HepG2 (cell line): ENCODE measurements at regions not wholly inside any gene's neighbourhood (a gene's known extent, or its start where the extent isn't known, plus 50 kb on each side); places are given as distances from the start of the nearest gene placed in this dataset.
"Not testable (repeated sequence)": the region's sequence is repeated elsewhere in the genome, so short reads cannot be mapped to it uniquely, and the experiment has no call there.

Experiments used
- ATAC-seq: fragments of 200-7000 bp; cut with Tn5 transposase; 3 replicates; pipeline ENCODE4 v1.9.1; 2020; ENCODE audit warnings: mild to moderate bottlenecking, moderate library complexity
- BruUV-seq: library from RNA; stranded (reverse); fragments of 400-500 nt; replicated peaks from 2 replicates; lab custom pipeline; 2021; lab: Mats Ljungman, UMichigan
- CTCF ChIA-PET: fragments of 300-600 bp; formaldehyde crosslinking; extraction: SDS; loops from one replicate; lab custom pipeline; 2021; ENCODE audit warnings: low total read pairs, inconsistent platforms, low intra/inter-chr PET ratio; lab: Yijun Ruan, JAX
- POLR2A ChIA-PET: fragments of 350-600 bp; sonication (Branson Sonifier 250); formaldehyde crosslinking; loops from one replicate; lab custom pipeline; 2020; ENCODE audit warnings: antibody characterized with exemption, inconsistent platforms; lab: Yijun Ruan, JAX
- DNase-seq: peaks from one replicate; pipeline ENCODE4 v3.0.0-alpha.2; 2015; ENCODE audit warnings: low spot score
- FAIRE-seq: peaks from 3 replicates; lab custom pipeline; 2011; peaks lifted over from hg19 to GRCh38; lab: Jason Lieb, UNC
- H2AFZ ChIP-seq: one replicate; pipeline ENCODE4 v1.6.1; 2011; ENCODE audit warnings: low read length, inconsistent platforms
- H3K27ac ChIP-seq: fragments of 300-600 bp; 3 replicates; pipeline ENCODE4 v1.8.0; 2011; ENCODE audit warnings: mixed run types, mild to moderate bottlenecking, mixed read lengths, low read length, inconsistent platforms; ENCODE audit not compliant: insufficient read depth; ENCODE audit errors: extremely low read length
- H3K27me3 ChIP-seq, 2 experiments: fragments of 200-600 bp in 1 of 2; 2 replicates in 1 of 2; 3 replicates in 1 of 2; pipeline versions ENCODE4 v1.6.0 to v1.8.0; 2011; ENCODE audit warnings: low read length in 2 of 2, mild to moderate bottlenecking in 2 of 2, moderate library complexity in 2 of 2, inconsistent platforms in 1 of 2; ENCODE audit not compliant: insufficient read depth in 2 of 2, control insufficient read depth in 1 of 2
- H3K36me3 ChIP-seq, 2 experiments: fragments of 200-600 bp in 1 of 2; replicated peaks in 1 of 2; 2 replicates in 1 of 2; 3 replicates in 1 of 2; pipeline versions ENCODE4 v1.5.1 to v1.8.0; 2011; ENCODE audit warnings: low read length in 2 of 2, inconsistent platforms in 1 of 2; ENCODE audit not compliant: insufficient read depth in 2 of 2, control insufficient read depth in 1 of 2
- H3K4me1 ChIP-seq: 2 replicates; pipeline ENCODE4 v1.5.1; 2012; ENCODE audit warnings: low read length, inconsistent platforms; ENCODE audit not compliant: insufficient read depth
- H3K4me2 ChIP-seq: 2 replicates; pipeline ENCODE4 v1.6.0; 2011; ENCODE audit warnings: low read depth, low read length, inconsistent platforms
- H3K4me3 ChIP-seq, 3 experiments: fragments of 200-600 bp in 1 of 3; sonication (generic), shearing (Covaris generic) in 1 of 3; replicated peaks in 1 of 3; 2 replicates each; pipeline ENCODE4 v1.5.1; 2011 to 2016; ENCODE audit warnings: low read length in 3 of 3, inconsistent platforms in 2 of 3, low read depth in 2 of 3, mild to moderate bottlenecking in 2 of 3, control low read depth in 1 of 3, mixed read lengths in 1 of 3; ENCODE audit not compliant: insufficient read depth in 1 of 3
- H3K79me2 ChIP-seq: one replicate; pipeline ENCODE4 v1.6.1; 2011; ENCODE audit warnings: low read length, inconsistent platforms; ENCODE audit not compliant: insufficient read depth
- H3K9ac ChIP-seq: 2 replicates; pipeline ENCODE4 v1.6.0; 2011; ENCODE audit warnings: mild to moderate bottlenecking, low read depth, low read length, inconsistent platforms; ENCODE audit not compliant: insufficient read depth
- H3K9me3 ChIP-seq: 2 replicates; pipeline ENCODE4 v1.5.1; 2012; ENCODE audit warnings: mild to moderate bottlenecking, low read length
- H4K20me1 ChIP-seq: 2 replicates; pipeline ENCODE4 v1.6.0; 2011; ENCODE audit warnings: inconsistent platforms, mild to moderate bottlenecking, low read length, moderate library complexity; ENCODE audit not compliant: insufficient read depth
- TBX3 ChIP-seq: fragments of 450-650 bp; IDR thresholded peaks from 2 replicates; pipeline ENCODE4 v1.6.1; 2017; ENCODE audit warnings: antibody characterized with exemption, mild to moderate bottlenecking, inconsistent platforms, borderline replicate concordance
- ZNF136 ChIP-seq: sonication (generic); formaldehyde crosslinking; IDR thresholded peaks from 2 replicates; pipeline ENCODE4 v1.8.1; 2022; ENCODE audit warnings: low read depth, mild to moderate bottlenecking, moderate library complexity, missing genetic modification reagents
- WGBS: methylation state at CpG from one replicate; pipeline ENCODE4 v1.1.6; 2017; ENCODE audit warnings: low lambda C conversion rate; 5-methylcytosine and 5-hydroxymethylcytosine counted together
- in situ Hi-C: cut with HindIII; loops from 2 replicates; pipeline ENCODE4 v1.10.0; 2017; ENCODE audit warnings: low pct_unique_long_range_greater_than_20kb; ENCODE audit not compliant: extremely low pct_ligation_motif_present
- intact Hi-C: fragments of 100-400 bp; cut with micrococcal nuclease; formaldehyde crosslinking; loops from one replicate; pipeline ENCODE4 v1.10.0; 2022; ENCODE audit not compliant: unreplicated experiment
- TF ChIP-seq, protein P1 (sequence below): sonication (generic); formaldehyde crosslinking; IDR thresholded peaks from 2 replicates; pipeline ENCODE4 v1.5.0; 2020; ENCODE audit warnings: mild to moderate bottlenecking, missing genetic modification reagents, borderline replicate concordance

DNA sequence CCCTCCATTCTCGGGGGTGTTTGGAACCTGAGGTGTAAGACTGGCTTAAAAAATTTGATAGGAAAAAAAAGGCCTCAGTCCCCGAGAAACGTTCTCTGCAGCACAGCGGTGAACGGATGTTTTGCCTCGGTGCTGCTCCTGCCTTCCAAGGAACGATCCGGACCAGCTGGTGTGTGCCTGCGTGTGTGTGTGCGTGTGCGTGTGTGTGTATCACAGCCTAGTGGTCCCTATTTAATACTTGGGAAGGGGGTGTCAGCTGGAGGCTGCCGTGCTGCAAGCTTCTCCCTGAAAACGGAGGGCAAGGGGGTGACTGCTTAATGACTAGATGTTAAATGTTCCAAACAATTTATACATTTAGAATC, 76.9 kb downstream of the LHX2 start (continued):
- TF ChIP-seq, protein P1, sequence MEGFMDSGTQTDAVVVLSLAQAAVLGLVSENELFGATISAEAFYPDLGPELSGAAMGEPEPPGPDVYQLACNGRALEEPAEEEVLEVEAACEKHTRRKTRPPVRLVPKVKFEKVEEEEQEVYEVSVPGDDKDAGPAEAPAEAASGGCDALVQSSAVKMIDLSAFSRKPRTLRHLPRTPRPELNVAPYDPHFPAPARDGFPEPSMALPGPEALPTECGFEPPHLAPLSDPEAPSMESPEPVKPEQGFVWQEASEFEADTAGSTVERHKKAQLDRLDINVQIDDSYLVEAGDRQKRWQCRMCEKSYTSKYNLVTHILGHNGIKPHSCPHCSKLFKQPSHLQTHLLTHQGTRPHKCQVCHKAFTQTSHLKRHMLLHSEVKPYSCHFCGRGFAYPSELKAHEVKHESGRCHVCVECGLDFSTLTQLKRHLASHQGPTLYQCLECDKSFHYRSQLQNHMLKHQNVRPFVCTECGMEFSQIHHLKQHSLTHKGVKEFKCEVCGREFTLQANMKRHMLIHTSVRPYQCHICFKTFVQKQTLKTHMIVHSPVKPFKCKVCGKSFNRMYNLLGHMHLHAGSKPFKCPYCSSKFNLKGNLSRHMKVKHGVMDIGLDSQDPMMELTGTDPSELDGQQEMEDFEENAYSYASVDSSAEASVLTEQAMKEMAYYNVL (CRISPR knock-in tag): no peak
- no peak for TF ChIP-seq TBX3
- no peak for TF ChIP-seq ZNF136 (CRISPR knock-in tag)

DNA sequence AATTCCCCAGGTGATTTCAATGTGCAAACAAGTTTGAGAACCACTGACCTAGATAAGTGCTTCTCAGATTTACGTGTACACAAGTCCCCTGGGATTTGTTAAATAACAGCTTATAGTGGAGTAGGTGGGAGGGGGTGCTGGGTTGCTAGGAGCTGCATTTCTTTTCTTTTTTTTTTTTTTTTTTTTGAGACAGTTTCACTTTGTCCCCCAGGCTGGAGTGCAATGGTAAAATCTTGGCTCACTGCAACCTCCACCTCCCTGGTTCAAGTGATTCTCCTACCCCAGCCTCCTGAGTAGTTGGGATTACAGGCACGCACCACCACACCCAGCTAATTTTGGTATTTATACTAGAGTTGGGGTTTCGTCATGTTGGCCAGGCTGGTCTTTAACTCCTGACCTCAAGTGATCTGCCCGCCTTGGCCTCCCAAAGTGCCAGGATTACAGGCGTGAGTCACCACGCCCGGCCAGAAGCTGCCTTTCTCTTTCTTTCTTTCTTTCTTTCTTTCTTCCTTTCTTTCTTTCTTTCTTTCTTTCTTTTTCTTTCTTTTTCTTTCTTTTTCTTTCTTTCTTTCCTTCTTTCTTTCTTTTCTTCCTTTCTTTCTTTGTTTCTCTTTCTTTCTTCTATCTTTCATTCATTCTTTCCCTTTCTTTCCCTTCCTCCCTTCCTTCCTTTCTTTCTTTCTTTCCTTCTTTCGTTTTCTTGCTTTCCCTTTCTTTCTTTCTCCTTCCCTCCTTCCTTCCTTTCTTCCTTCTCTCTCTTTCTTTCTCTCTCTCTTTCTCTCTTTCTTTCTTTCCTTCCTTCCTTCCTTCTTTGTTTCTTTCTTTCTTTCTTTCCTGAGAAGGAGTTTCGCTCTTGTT, 78.3 kb downstream of the LHX2 start:
- H3K4me1 ChIP-seq, H3K27me3 ChIP-seq, H3K4me2 ChIP-seq, DNase-seq, H3K9me3 ChIP-seq, H4K20me1 ChIP-seq, in situ Hi-C loops, CTCF ChIA-PET, intact Hi-C loops, H3K9ac ChIP-seq, POLR2A ChIA-PET, H2AFZ ChIP-seq, ATAC-seq, H3K27ac ChIP-seq, BruUV-seq, H3K4me3 ChIP-seq, H3K36me3 ChIP-seq, H3K79me2 ChIP-seq, FAIRE-seq: not testable (repeated sequence)
- 37% methylated on average over 9 of the region's 9 CpGs for WGBS
